CD14-positive monocyte (primary cell): ENCODE measurements at regions not wholly inside any gene's neighbourhood (a gene's known extent, or its start where the extent isn't known, plus 50 kb on each side); places are given as distances from the start of the nearest gene placed in this dataset.

Experiments used
- DNase-seq, 3 donors: peaks; one replicate each; pipeline ENCODE4 v3.0.0-alpha.2; 2011 to 2022
- H2AFZ ChIP-seq: 2 replicates; pipeline ENCODE4 v1.6.0; 2012; ENCODE audit warnings: mild to moderate bottlenecking, low read depth, low read length, inconsistent platforms; ENCODE audit not compliant: insufficient read depth, poor library complexity, severe bottlenecking
- H3K27ac ChIP-seq, 2 donors: 1 replicate in 1 of 2; 2 replicates in 1 of 2; pipeline ENCODE4 v1.5.1; 2012 to 2013; ENCODE audit warnings: low read length in 2 of 2, control low read depth in 1 of 2, inconsistent platforms in 1 of 2, low read depth in 1 of 2, mild to moderate bottlenecking in 1 of 2
- H3K27me3 ChIP-seq, 2 donors: one replicate each; pipeline versions ENCODE4 v1.6.0 to v1.6.1; 2011 to 2013; ENCODE audit warnings: low read length in 2 of 2; ENCODE audit not compliant: control insufficient read depth in 2 of 2, insufficient read depth in 2 of 2
- H3K36me3 ChIP-seq, 2 donors: replicated peaks in 1 of 2; 1 replicate in 1 of 2; 2 replicates in 1 of 2; pipeline versions ENCODE4 v1.5.1 to v1.6.1; 2012 to 2013; ENCODE audit warnings: low read length in 2 of 2, control low read depth in 1 of 2, inconsistent platforms in 1 of 2, mild to moderate bottlenecking in 1 of 2; ENCODE audit not compliant: insufficient read depth in 2 of 2, control insufficient read depth in 1 of 2
- H3K4me1 ChIP-seq, 2 donors: 1 replicate in 1 of 2; 2 replicates in 1 of 2; pipeline versions ENCODE4 v1.5.1 to v1.6.1; 2012 to 2013; ENCODE audit warnings: low read length in 2 of 2, control low read depth in 1 of 2, inconsistent platforms in 1 of 2, mild to moderate bottlenecking in 1 of 2, moderate library complexity in 1 of 2; ENCODE audit not compliant: insufficient read depth in 2 of 2, control insufficient read depth in 1 of 2
- H3K4me2 ChIP-seq: replicated peaks from 2 replicates; pipeline ENCODE3; 2012; ENCODE audit warnings: low read length, moderate library complexity, mild to moderate bottlenecking; ENCODE audit not compliant: poor library complexity, severe bottlenecking; ENCODE audit errors: extremely low read depth
- H3K4me3 ChIP-seq, 3 experiments: fragments of 200-600 bp in 1 of 3; sonication (generic) in 1 of 3; replicated peaks in 1 of 3; 1 replicate in 2 of 3; 2 replicates in 1 of 3; pipeline ENCODE4 v1.5.1; 2011 to 2013; ENCODE audit warnings: low read length in 3 of 3, mild to moderate bottlenecking in 3 of 3, control low read depth in 2 of 3, low read depth in 2 of 3, inconsistent platforms in 1 of 3, moderate library complexity in 1 of 3
- H3K79me2 ChIP-seq: 2 replicates; pipeline ENCODE4 v1.6.0; 2012; ENCODE audit warnings: mild to moderate bottlenecking, control low read depth, inconsistent platforms, low read length, moderate library complexity; ENCODE audit not compliant: insufficient read depth
- H3K9ac ChIP-seq: 2 replicates; pipeline ENCODE4 v1.6.0; 2017; ENCODE audit warnings: low read length, mild to moderate bottlenecking; ENCODE audit not compliant: insufficient read depth, poor library complexity, severe bottlenecking
- H3K9me3 ChIP-seq, 2 donors: replicated peaks in 1 of 2; 1 replicate in 1 of 2; 2 replicates in 1 of 2; pipeline versions ENCODE4 v1.5.1 to v1.6.1; 2012 to 2013; ENCODE audit warnings: low read length in 2 of 2, control low read depth in 1 of 2; ENCODE audit not compliant: control insufficient read depth in 1 of 2, insufficient read depth in 1 of 2
- H4K20me1 ChIP-seq: 2 replicates; pipeline ENCODE4 v1.6.0; 2012; ENCODE audit warnings: mild to moderate bottlenecking, low read length, control low read depth, moderate library complexity; ENCODE audit not compliant: insufficient read depth
- H3K27ac Mint-ChIP-seq, 7 donors: one replicate each; pipeline ENCODE4 v1.8.0; 2020; ENCODE audit warnings: mild to moderate bottlenecking in 7 of 7, mixed read lengths in 7 of 7, moderate library complexity in 6 of 7, inconsistent platforms in 2 of 7
- H3K27me3 Mint-ChIP-seq, 3 donors: one replicate each; pipeline ENCODE4 v1.8.0; 2021 to 2022; ENCODE audit warnings: low read depth in 3 of 3, mild to moderate bottlenecking in 3 of 3, mixed read lengths in 3 of 3, moderate library complexity in 3 of 3, inconsistent platforms in 1 of 3
- H3K36me3 Mint-ChIP-seq, 2 donors: one replicate each; pipeline ENCODE4 v1.8.0; 2020; ENCODE audit warnings: mixed read lengths in 2 of 2, inconsistent platforms in 1 of 2, mild to moderate bottlenecking in 1 of 2
- H3K4me1 Mint-ChIP-seq: one replicate; pipeline ENCODE4 v1.8.0; 2020; ENCODE audit warnings: mild to moderate bottlenecking, mixed read lengths
- H3K4me3 Mint-ChIP-seq, 2 donors: one replicate each; pipeline ENCODE4 v1.8.0; 2020; ENCODE audit warnings: mild to moderate bottlenecking in 2 of 2, mixed read lengths in 2 of 2, moderate library complexity in 1 of 2
- H3K9me3 Mint-ChIP-seq, 7 donors: one replicate each; pipeline ENCODE4 v1.8.0; 2020 to 2022; ENCODE audit warnings: mixed read lengths in 7 of 7, mild to moderate bottlenecking in 6 of 7, moderate library complexity in 6 of 7, inconsistent platforms in 2 of 7
- WGBS: methylation state at CpG from one replicate; pipeline ENCODE4 v1.1.5; 2013; ENCODE audit warnings: missing lambda C conversion rate; ENCODE audit not compliant: insufficient coverage; 5-methylcytosine and 5-hydroxymethylcytosine counted together
- intact Hi-C, 2 donors: fragments of 100-400 bp; cut with micrococcal nuclease; formaldehyde crosslinking; loops; one replicate each; pipeline versions ENCODE4 v1.15.0 to v1.15.1; 2023
- TF ChIP-seq, protein P1 (sequence below): fragments of 200-600 bp; IDR thresholded peaks from one replicate; pipeline ENCODE4 v1.8.0; 2022; ENCODE audit warnings: antibody characterized with exemption, mild to moderate bottlenecking

DNA sequence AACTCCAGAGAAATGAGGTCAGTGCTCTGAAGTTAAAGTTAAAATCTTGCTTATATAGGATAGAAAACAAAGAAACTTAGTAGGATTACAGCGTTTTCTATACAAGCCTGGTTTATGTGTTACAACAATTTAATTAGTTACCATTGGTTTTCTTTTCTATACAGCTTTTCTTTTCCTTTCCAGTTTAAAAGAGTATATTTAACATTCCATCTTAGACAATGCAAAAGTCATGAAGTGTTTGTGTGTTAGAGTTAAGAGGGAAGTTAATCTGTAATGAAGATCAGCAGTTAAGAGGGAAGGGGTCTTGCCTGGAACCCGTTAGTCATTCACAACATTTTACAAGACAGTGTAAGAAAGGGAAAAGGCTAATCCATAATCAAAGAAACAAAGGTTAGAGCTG is 338.3 kb downstream of the OTUD1 start:
- intact Hi-C loops, result no loop called here
- no peak overlapping the region for H3K4me3 ChIP-seq
- Mint-ChIP-seq H3K36me3 (no peaks in the 10 kb centered on the region), H3K4me3 (no peak overlapping the region), H3K27me3 (peaks cover 0 to 1% (median 0%) of the 10 kb centered on the region in 3 donors), H3K9me3 (peaks cover 0 to 11% (median 6%) of the 10 kb centered on the region in 7 donors), H3K4me1 (peaks cover 15% of the 10 kb centered on the region), H3K27ac (no peak overlapping the region)
- DNase-seq, result no peak
- TF ChIP-seq, protein P1, sequence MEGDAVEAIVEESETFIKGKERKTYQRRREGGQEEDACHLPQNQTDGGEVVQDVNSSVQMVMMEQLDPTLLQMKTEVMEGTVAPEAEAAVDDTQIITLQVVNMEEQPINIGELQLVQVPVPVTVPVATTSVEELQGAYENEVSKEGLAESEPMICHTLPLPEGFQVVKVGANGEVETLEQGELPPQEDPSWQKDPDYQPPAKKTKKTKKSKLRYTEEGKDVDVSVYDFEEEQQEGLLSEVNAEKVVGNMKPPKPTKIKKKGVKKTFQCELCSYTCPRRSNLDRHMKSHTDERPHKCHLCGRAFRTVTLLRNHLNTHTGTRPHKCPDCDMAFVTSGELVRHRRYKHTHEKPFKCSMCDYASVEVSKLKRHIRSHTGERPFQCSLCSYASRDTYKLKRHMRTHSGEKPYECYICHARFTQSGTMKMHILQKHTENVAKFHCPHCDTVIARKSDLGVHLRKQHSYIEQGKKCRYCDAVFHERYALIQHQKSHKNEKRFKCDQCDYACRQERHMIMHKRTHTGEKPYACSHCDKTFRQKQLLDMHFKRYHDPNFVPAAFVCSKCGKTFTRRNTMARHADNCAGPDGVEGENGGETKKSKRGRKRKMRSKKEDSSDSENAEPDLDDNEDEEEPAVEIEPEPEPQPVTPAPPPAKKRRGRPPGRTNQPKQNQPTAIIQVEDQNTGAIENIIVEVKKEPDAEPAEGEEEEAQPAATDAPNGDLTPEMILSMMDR, result no peak
- no peak overlapping the region for H3K27ac ChIP-seq
- H3K4me2 ChIP-seq, result no peak overlapping the region
- H3K9ac ChIP-seq, result no peak overlapping the region
- H2AFZ ChIP-seq, result no peak overlapping the region
- H3K36me3 ChIP-seq, result no peaks in the 10 kb centered on the region
- no peaks in the 10 kb centered on the region for H3K27me3 ChIP-seq
- peaks cover 0 to 3% of the 10 kb centered on the region in 2 donors for H3K4me1 ChIP-seq
- H3K9me3 ChIP-seq, result peaks cover 0 to 7% of the 10 kb centered on the region in 2 donors
- no peaks in the 10 kb centered on the region for H3K79me2 ChIP-seq
- WGBS, result no CpG with 5 or more reads among the region's 2 CpGs
- no peaks in the 10 kb centered on the region for H4K20me1 ChIP-seq

- no peaks in the 10 kb centered on the region for H3K79me2 ChIP-seq
- WGBS, result no CpG with 5 or more reads among the region's 4 CpGs
- H4K20me1 ChIP-seq, result no peaks in the 10 kb centered on the region
- no peaks in the 10 kb centered on the region for H3K36me3 ChIP-seq
- Mint-ChIP-seq H3K36me3 (no peaks in the 10 kb centered on the region), H3K4me3 (no peak overlapping the region), H3K27me3 (peaks cover 0 to 1% (median 0%) of the 10 kb centered on the region in 3 donors), H3K9me3 (peaks cover 0 to 17% (median 8%) of the 10 kb centered on the region in 7 donors), H3K27ac (no peak overlapping the region), H3K4me1 (peaks cover 15% of the 10 kb centered on the region)
- TF ChIP-seq, protein P1, result no peak
- H3K4me2 ChIP-seq, result no peak overlapping the region
- H3K27ac ChIP-seq, result no peak overlapping the region
- H3K4me3 ChIP-seq, result no peak overlapping the region
- no peaks in the 10 kb centered on the region for H3K27me3 ChIP-seq
- no peak for DNase-seq
- no peak overlapping the region for H2AFZ ChIP-seq
- peaks cover 0 to 3% of the 10 kb centered on the region in 2 donors for H3K4me1 ChIP-seq
- H3K9ac ChIP-seq, result no peak overlapping the region
- intact Hi-C loops, result no loop called here
- peaks cover 0 to 5% of the 10 kb centered on the region in 2 donors for H3K9me3 ChIP-seq
These were observed 340.4 kb downstream of the OTUD1 start for GRCh38 chr10:23779301-23779700.
